ENCODE measurements at regions not wholly inside any gene's neighbourhood (a gene's known extent, or its start where the extent isn't known, plus 50 kb on each side); places are given as distances from the start of the nearest gene placed in this dataset.
A peak's percentile ranks its signal among the peaks of the same experiment; 100 is the strongest.

DNA sequence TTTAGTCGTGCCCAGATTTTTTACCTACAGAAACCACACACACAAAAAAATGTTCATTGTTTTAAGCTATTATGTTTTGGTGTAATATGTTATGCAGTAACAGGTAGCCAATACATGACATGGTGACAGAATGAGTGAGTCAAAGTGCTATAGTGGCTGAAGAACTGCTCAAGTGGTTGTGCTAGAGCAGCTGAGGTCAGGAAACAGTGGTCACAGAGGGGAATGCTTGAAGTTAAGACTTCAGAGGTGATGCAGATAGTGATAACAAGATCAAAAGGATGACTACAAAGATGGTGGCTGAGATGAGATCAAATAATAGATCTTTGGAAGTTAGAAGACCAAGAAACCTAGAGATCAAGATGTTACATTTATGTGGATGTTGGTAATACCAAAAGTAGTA is 174.3 kb downstream of the KCNE4 start:
- DNase-seq (ENCODE audit: low spot score): no peak

DNA sequence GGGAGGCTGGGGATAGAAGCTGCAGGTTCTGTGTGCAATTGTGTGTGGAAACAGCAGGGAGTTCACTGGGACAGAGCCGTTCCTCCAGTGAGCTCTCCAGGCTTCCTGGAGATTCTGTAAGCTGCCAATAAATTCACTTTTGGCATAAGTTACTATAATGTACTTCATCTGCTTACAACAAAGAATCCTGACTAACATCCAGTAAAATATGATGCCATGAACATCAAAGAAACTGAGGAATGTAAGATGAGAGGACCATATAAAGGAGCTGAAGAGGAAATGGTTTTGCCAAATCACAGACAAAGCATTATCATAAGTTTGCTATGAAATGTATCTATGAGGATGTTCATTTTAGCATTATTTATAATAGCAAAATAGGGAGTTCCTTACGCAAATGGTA is 175.3 kb downstream of the KCNE4 start:
- DNase-seq (ENCODE audit: low spot score): no peak

DNA sequence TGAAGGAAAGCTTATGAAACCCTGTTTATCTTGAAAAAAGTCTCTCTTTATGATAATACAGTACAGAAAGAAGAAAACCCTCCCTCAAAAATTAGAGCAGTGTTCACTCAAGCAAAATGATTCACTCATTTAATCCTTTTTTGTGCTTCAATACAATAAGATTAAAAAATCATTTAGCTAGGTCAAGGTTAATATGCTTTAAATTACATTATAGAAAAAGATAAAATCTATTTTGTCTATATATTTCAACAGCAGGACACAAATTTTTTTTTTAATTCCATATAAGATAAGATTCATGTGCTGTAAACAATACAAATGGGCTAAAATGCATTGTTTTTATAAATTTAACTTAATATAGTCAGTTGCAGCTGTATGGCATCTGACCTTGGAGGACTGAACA is 176.9 kb downstream of the KCNE4 start:
- DNase-seq (ENCODE audit: low spot score): no peak

DNA sequence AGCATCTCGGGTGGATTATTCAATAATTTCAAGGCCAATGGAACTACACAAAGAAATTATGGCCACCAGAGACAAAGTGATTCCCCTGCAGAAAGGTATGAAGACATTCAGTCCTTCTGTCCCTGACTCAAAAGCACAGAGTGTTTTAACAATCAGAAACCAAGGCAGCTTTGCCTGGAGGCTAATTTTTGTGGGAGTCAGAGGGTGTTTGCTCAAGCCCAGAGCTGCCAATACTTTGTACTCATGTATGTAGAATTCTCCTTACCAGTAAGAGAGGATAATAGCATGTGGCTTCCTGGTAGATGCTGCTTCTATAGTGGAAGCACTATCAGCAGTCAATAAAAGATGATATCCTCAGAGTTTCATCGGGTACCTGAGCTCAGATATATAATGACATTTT is 178.4 kb downstream of the KCNE4 start:
- DNase-seq (ENCODE audit: low spot score): no peak

DNA sequence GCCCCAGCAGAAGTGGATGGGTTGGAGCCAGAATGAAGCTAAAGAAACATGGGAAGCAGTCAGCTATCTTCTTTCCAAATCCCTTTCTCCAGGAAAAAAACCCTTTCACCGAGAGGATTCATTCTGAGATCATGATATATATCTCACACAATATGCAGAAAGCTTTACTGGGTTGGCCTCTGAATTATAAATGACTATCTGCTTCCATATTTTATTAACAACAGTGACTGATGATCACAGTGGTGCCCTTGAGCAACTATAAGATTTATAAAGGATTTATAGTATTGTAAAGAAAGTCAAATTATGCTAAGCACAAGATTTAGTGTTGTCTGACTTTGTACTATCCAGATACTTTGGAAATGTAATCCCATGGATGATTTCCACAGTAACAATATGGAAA is 180.3 kb downstream of the KCNE4 start:
- DNase-seq (ENCODE audit: low spot score): no peak

DNA sequence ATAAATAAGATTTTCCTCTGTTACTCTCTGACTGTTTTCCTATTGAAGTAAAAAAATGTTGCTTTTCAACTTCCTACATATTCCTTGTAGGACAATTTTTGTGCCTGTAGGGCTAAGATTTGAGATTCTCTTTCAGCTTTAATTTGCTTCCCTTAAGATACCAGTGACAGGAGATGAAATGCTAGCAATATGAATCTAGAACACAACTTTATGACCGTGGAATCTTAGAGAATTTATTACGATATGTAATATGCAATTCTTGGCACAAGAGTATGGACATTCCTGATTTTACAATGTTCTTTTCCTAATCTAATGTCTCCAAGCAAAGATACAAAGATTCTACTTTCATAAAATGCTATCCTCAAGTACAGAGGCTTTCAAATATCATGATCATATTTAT is 180.9 kb downstream of the KCNE4 start:
- DNase-seq (ENCODE audit: low spot score): no peak

DNA sequence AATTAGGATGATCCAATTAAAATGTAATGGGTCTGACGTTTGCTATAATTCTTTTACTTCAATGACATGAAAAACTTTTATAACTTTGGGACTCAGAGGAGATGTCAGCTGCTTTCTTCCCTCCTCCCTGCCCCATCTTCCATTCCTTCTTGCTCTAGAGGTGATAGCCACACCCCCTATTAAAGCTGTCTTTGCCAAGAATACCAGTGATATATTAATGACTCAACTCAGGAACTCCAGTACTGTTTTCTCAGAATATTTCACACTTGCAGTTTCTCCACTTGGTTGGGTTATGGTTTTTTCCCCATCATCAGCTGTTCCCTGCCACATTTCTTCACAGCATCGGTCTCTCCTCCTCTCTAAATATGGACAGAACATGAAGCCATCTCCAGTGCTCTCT is 184.0 kb downstream of the KCNE4 start:
- DNase-seq (ENCODE audit: low spot score): no peak

DNA sequence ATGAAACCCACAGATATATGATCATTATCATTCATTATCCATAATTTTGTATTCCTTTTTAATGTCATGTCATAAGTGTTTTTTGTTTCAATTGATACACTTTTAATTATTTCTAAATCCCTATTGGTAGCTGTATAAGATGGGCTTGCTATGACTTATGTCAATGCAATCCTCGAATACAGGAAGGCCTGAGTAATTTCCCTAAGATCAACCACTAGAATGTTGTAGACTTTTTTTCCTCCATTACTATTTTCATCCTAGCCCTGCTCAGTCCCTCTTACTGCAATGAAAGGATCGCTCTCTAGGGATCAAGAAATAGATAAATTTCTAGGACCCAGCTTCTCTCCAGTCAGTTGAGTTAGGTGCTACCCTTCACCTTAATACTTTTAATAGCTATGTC is 186.3 kb downstream of the KCNE4 start:
- no peak for DNase-seq (ENCODE audit: low spot score)

DNA sequence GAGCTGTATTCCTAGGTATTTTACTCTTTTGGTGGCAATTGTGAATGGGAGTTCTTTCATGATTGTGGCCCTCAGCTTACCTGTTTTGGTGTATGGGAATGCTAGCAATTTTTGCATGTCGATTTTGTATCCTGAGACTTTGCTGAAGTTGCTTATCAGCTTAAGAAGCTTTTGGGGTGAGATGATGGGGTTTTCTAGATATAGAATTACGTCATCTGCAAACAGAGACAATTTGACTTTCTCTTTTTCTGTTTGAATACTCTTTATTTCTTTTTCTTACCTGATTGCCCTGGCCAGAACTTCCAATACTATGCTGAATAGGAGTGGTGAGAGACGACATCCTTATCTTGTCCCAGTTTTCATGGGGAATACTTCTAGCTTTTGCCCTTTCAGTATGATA is 191.2 kb downstream of the KCNE4 start:
- no peak for DNase-seq (ENCODE audit: low spot score)

DNA sequence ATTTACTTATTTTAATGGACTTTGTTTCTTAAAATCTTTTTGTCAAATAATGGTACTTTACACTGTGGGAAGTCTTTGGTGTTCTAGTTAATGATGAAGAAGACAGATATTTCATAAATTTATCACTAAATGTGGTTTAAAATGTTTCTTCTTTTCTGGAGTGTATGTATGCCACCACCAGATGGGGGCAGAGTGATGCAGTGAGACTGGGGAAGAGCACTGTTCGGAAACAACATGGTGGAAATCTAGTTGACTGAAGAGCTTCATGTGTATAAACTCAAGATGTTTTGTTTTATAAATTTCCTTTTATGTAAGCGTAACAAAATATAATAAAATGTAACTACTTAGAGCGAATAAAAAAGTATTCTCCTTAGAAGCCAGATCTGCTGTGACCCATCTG is 195.1 kb downstream of the KCNE4 start:
- DNase-seq (ENCODE audit: low spot score): no peak

DNA sequence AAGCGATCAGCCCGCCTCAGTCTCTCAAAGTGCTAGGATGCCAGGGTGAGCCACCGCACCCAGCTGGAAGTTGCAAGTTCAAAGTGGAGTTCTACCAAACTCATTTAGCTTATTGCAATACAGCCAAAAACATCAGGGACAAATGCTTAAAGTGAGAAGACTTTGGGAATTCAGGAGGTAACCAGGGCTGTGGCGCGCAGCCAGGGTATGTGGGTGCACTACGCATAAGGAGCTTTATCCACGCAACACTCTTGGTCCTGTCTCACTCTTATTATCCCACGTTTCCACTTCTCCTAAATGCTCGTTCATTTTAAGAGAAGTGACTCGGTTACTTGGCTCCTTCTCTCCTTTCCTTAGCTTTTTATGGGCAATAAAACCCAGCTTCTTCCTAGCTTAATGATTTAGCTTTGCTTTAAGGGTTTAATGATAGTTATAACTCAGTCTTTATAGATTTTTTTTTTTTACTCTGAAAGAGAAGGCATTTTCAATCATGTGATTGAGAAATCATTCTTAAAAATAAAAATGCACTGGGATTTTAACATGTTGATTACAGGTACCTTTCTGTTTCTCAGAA is 199.8 kb downstream of the KCNE4 start:
- no peak for DNase-seq (ENCODE audit: low spot score)

DNA sequence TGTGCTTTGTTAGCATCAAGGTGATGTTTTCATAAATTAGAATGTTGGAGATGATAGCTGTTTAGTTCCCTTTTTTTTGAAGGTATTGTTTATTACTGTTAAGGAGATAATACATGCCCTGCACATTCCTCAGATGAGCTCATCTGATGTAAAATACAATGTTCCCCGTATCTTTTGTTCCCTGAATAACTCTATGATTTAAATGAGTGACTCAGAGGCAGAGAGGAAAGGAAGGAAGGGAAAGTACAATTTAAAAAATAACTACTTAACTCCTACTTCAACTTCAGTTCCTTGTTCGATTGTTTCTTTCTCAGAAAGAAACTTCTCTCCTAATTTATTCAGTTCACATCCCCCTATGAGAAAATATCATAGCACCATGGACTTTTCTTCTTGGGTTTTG is 208.7 kb downstream of the KCNE4 start:
- DNase-seq (ENCODE audit: low spot score): no peak

DNA sequence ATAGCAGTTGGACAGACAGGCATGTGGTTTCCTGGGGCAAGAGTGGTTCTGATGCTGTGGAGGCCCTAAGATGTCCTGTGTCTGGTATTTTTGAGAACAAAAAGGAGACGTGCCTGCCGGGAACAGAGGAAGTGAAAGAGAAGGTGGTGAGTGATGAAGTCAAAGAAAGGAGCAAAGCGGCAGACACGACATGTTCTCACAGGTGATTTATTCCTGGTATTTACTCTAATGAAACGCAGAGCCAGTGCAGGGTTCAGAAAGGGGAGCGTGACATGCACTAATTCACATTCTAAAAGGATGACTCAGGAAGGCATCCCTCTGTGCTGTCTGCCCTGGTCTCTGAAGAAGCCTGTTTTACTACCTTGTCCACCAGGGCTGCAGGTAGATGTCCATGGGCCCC is 211.0 kb downstream of the KCNE4 start:
- peak; percentile 51 for DNase-seq (ENCODE audit: low spot score)

DNA sequence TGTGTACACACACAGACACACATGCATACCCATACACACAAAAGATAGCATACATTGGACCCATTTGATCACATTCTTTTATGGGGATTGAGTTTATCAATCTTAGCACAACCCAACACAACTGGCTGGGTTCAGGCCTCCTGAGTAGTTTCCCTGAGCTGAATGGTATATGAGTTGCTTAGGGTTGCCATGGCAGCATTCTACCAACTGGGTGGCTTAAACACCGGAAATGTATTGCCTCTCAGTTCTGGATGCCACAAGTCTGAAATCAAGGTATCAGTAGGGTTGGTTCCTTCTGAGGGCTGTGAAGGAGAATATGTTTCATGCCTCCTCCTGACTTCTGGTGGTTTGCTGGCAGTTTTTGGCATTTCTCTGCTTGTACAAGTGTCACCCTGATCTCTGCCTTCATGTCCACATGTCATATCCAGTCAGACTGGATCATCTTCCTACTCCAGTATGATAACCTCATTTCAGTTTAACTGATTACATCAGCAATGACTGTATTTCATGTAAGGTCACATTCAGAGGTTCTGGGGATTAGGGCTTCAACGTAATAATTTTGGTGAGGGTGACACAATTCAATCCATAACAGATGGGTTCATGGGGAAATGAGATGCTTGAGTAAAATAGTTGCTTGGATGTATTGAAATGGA is 212.7 kb downstream of the KCNE4 start:
- DNase-seq (ENCODE audit: low spot score): no peak

DNA sequence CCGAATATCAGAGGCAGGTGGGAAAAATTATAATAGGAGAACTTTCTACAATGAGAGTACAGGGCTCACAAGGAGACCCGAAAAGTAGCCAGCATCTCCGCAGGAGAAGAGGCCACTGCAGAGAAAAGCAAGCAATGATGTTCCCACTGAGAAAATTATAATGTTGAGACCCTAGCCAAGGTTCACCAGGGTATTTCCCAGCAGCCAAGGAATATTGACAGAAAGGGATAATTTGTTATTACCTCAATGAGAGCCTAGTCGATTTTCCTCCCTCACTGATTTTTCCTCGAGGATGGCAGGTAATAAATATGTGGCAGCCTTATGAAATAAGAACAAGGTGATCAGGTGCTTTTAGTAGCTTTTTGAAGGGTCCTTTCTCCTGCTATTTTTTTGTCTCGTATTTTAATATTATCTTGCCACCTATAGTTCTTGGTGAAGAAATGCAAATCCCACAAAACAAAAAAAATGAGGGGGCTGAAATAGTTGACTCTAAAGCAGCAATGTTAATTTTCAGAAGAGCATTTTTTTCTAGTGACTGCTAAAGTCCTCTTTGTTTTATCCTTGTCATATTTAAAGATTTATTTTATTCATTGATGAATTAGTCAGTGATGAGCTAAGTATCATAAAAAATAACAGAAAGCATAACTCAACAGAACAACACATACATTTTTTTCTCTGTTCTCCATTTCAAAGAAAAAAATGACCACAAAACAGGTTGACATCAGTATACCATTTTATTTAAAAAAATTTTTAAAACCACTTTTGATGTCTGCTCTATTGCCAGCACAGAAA is 215.4 kb downstream of the KCNE4 start:
- no peak for DNase-seq (ENCODE audit: low spot score)

DNA sequence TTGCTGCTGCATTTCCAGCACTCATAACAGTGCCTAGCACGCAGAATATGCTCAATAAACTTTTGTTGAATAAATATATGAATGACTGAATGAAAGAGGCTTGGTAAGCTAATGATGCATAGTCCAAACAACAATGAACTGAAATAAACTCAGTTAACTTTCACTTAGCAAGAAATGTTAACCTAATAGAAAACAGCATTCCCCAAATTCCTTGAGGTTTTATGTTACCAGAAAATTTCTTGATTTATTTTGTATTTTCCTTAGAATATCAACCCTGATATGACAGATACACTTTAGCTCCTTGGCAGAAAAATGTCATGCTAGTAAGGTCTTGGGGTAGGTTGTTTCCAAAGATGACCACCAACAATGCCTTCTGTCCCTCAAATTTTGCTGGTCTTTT is 217.4 kb downstream of the KCNE4 start:
- no peak for DNase-seq (ENCODE audit: low spot score)

DNA sequence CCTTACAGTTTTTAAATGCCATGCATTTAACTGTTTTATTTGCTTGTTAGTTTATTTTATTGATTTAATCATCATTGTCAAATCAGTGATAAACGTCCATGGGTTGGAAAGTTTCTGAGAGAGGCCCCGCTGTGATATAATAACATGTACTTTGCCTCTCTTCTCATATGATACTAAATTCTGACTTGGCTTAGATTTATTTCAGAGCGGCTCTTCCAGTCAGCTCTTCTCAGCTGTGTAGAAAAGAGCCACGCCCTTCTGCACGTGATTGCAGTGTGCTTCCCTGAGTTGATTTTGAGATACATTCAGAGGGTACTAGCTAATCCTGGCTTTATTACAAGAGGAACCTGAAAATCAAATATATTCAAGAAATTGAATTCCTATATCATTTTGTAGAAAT is 218.6 kb downstream of the KCNE4 start:
- DNase-seq (ENCODE audit: low spot score): no peak

DNA sequence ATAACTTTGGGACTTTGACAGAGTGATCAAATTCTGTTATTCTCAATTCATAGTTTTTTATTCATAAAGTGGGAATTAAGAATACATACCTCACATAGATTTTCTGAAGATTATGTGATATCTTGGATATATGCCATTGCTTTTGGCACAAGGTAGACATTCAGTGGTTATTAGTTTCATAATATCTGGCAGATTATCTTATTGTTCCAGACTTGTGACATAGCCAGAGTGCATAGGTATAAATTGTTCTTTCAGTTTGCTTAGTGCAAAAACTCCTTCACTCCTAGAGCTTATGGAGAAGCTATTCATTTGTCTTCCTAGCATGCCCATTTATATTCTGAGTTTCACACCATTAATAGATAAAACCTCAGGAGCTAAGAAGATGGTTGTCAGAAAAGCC is 222.0 kb downstream of the KCNE4 start:
- no peak for DNase-seq (ENCODE audit: low spot score)

DNA sequence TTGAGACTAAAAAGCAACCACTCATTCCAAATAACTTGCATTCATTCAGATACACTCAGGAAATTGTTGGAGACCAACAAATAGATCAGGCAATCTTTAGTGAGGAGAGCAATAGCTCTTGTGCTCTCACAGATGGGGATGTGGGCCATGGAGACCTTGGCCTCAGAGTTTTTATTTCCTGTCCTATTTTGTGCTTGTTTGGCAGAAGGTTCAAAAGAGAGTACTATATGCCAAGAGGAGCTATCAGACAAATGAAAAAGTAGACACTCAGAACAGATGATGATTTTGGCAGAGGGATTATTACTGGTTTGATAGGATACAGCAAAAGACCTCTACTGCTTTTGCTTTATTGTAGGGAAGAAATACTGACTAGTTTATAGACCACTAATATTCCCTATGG is 230.2 kb downstream of the KCNE4 start:
- no peak for DNase-seq (ENCODE audit: low spot score)

DNA sequence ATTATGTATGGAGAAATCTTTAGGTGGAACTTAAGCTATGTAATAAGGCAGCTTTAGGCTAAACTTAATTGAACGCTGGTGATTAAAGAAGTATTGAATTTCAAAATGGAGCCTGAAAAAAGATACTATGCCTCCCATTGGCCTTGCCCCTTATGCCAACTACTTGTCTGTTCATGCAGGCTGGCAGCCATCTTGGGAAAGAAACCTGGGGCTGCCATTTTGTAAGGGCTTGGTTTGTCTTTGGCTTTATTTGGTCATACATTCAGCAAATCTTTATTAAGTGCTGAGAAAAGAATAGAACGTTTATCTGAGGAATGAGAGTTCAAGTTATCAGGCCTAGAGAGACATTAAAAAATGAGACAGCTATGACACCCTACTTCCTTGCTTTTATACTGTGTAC is 231.3 kb downstream of the KCNE4 start:
- DNase-seq (ENCODE audit: low spot score): no peak

DNA sequence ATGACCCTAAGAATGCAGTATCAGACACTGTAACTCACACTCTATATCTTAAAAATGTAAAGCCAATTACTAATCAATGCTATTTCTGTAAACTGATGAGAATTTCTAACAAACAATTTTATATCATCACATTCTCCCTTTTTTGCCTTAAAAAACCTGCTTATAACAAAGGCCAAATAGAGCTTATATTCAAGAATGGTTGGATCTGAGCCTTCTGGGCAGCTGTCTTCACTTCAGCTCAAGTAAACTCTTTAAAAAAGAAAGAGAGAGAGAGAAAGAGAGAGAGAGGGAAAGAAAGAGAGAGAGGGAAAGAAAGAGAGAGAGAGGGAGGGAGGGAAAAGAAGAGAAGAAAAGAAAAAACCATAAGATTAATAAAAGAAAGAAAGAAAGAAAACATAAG is 231.8 kb downstream of the KCNE4 start:
- DNase-seq (ENCODE audit: low spot score): no peak

DNA sequence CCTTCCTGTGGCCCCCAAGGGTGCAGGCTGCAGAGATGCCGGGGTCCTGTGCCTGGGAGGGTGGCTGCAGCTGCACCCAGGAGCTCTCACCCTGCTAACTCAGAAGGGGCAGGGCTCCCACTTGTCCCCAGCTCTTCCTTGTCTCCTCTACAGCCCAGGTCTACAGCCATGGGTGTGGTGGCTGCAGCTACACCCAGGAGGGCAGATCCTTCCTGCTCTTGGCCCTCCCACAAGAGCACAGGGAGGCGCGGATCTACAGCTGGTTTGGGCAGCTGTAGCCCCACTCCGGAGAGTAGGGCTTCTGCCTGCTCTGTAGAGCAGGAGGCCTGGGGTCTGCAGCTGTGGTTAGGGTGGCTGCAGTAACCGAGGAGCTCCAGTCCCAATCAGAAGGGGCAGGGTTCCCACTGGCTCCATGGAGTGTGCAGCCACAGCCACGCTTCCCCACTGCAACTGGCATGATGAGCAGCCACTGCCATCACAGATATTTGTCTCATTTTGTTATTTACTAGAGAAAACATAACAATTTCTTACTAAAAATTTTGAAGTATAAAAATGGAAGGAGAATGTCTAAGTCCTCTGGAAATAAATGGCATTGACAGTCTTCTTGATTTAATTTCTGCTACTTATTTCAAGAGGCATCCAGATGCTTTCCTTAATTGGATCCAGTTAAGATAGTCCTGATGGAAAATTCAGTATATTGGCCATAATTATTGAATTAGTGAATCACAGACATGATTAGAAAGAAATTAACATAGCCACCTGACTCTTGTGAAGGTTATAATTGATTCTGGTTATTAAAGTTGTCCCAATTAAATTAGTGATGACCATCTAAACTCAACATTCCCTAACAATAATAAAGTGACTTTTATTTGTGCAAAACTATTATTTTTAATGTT is 233.6 kb downstream of the KCNE4 start:
- DNase-seq (ENCODE audit: low spot score): no peak

DNA sequence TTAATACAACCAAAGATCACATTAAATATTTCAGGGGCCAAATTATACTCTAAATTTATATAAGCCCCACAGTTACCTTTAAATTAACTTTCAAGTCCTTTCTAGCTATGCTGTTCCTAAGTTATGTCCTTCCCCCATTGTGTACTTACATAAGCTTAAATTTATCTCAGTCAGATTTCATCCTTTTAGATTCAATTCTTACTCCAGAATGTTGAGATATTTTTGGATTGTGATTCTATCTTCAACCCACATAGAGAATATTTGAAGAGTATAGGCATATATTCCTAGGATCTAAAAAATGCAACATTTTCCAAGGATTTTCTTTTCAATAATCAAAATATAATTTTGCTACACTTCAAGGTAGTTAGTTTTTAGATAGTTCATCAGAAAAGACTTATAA is 242.8 kb downstream of the KCNE4 start:
- DNase-seq (ENCODE audit: low spot score): no peak
